HG03521 (cell line): ENCODE measurements at regions not wholly inside any gene's neighbourhood (a gene's known extent, or its start where the extent isn't known, plus 50 kb on each side); places are given as distances from the start of the nearest gene placed in this dataset.

ENCODE experiments used
- ATAC-seq: cut with Tn5 transposase; IDR thresholded peaks from one replicate; pipeline ENCODE4 v1.9.1; 2021; ENCODE audit warnings: mild to moderate bottlenecking, moderate library complexity; ENCODE audit not compliant: unreplicated experiment

DNA sequence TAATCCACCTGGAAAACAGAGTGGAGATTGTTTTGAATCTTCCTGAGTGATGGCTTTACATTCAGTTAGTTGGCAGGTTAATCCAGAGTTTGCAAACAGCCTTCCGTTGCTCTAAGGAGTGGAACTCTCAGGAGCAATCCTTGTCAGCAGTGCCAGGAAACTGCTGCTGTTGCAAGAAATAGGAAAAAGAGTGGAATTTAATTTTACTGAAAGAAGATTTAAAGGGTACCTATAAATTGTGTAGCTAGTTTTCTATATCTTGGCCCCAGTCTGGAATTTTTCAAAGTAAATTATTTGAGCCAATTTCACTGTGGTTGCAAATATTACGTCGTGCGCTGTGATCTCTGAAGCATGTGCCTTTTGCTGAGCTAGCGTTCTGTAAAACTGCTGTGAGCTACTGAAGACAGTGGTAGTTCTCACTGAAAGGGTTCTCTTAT, 55.5 kb upstream of the SLC5A12 start:
- no peak for ATAC-seq

DNA sequence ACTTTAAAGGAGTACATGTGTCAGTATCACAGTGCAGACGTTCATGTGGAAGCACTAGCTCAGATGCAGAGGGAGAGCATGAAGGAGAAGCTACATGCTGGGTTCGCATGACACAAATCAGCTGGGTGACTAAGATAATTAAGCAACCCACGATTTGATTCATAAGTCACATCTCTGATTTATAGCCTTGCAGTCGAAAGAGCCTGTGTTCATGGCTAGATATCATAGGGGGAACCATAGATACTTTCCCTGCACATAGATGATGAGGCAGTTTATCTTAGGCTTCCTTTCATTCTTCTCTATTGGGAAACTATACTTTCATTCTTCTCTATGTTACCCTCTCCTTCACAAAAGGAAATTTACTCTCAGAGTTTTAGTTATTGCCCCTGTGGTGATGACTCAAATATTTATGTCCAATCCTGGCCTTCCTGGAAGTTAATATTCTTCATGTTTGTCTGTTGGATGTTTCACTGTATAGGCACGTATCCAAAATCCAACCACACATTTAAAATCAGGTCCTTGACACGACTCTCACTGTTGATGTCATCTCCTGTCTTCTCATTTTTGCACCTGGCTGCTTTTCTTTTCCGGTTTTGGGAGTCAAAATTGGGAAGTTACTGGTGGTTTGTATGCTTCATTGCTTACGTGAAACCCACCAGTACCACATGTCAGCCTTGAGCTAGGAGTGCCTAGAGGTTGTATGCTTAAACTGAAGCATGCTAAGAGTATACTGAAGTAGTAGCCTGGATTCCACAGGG, 56.3 kb upstream of the SLC5A12 start:
- ATAC-seq = no peak

DNA sequence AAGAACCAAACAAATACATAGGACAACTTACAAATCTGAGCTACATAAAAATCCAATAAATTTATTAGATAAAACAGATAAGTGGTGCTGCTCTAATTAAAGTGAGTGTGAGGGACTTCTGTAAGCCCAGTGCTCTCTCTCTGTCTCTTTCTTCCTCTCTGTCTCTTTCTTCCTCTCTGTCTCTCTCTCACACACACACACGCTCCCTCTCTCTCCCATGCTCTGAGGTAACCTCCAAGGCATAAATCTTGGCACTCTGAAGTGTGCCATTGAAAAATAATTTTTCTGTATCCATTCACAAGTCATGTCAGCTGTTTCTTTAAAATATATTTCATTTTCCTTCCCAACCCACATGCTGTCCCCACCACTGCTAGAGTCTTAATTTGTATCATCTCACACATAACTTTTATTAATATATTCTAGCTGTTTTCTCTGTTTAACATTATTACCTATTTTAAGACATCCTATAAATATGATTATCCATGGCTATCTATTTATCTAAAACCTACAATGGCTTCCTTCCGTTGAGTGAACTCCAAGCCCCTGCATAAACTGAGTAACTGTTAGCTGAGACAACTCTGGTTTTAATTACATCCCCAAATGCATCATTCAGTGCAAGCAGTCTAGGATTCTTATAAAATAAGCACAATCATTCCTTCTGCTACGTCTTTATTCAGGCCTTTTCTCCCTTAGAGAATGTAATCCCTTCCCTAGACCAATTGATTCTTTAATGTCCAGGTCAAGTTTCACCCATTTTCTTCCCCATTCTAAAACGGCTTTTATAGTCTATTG, 57.4 kb upstream of the SLC5A12 start:
- no peak for ATAC-seq

DNA sequence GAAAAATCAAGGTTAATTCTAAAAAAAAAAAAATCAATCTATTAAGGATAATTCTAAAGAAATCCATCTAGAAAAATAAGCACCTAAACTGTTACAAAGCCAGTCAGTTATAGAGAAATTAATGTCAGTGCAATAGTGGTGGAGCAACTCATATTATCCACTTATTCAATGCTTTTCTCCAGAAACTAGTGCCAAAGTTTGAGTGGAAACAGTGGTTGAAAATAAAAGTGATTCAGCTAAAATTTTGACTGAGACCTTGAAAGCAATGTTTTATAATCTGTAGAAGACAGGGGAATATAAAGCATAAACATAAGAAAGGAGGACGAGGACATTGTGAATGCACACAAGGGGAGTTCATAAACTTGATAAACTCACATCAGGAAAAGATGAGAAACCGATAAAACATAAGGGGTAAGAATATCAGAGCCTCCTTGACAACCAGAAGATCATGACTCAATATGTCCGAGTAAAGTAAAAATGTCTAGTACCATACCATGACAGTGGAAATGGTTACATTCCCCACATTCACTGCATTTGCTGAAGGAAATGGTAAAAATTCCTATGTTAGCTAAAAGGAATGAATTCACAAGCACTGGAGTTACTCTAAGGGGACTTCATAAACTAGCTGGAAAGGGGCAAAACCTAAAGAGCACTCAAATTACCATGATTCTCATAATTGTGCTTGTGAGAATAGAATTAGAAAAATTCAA, 58.7 kb upstream of the SLC5A12 start:
- no peak for ATAC-seq

DNA sequence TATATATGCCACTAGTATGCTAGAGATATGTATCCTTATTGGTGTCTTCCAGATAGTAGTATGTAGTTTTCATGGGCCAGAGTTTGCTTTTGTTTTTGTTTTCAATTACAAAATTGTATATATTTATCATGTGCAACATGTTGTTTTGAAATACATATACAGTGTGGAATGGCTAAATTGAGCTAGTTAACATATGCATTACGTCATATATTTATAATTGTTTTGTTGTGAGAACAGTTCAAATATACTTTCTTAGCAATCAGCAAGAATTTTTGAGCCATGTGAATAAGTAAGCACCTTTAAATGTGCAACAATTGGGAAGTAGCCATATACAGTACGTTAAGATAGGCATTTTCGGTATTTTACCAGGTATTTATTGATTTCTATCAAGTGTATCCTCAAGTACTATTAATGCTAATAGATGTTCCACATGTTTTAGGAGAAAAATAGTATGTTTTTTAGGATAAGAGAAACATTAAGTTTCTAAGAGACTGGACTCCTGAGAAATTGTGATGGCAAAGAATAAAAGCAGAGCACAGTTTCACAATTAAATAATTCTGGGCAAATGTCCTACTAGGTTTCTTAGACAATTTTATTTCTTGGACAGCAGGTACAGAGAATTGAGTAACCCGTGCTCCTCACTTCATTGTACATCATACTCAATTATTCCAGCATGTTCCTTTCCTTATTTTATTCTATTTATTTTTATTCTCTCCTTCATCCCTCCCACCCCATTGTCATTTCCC, 60.5 kb upstream of the SLC5A12 start:
- ATAC-seq = no peak

DNA sequence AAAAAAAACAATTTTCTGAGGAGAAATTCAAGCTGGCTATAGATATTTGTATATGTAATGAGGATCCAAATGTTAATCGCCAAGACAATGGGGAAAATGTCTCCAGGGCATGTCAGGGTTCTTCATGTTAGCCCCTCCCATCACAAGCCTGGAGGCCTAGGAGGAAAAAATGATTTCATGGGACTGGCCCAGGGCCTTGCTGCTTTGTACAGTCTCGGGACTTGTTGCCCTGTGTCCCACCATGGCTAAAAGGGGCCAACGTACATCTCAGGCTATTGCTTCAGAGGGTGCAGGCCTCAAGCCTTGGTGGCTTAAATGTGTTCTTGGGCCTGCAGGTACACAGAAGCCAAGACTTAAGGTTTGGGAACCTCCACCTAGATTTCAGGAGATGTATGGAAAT, 62.1 kb upstream of the SLC5A12 start:
- no peak for ATAC-seq

DNA sequence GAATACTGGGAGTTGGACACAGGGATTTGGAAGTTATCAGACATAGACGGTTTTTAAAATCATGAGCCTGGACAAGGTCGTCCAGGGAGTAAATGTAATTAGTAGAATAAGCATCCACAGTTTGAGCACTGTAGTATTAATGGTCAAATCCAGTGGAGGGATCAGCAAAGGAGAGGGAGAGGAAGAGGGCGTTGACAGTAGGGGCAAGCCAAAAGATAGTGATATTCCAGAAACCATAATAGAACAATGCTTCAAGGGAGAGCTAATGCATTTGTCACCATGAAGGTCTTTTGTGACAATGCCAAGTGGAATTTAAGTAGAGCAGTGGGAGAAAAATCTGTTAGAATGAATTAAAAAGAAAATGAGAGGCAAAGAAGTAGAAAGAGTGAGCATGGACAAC, 68.9 kb upstream of the SLC5A12 start:
- ATAC-seq = no peak

DNA sequence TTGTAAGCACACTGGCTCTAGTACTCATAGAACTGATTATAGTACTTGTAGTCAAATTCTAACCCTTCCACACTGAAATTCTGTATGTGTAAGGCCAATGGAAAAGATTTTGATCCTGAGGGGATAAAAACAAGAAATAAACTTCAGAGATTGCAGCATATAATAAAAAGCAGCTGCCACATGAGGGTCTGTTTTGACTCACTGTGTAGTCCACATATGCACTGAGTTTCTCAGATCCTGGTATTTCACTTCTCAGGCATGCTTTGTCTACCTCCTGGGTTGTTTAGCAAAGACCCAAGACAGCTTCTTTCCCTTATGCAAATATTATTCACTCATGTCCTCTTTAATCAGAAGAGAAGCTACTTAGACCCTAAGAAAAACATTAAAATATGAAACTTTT, 71.1 kb upstream of the SLC5A12 start:
- no peak for ATAC-seq

DNA sequence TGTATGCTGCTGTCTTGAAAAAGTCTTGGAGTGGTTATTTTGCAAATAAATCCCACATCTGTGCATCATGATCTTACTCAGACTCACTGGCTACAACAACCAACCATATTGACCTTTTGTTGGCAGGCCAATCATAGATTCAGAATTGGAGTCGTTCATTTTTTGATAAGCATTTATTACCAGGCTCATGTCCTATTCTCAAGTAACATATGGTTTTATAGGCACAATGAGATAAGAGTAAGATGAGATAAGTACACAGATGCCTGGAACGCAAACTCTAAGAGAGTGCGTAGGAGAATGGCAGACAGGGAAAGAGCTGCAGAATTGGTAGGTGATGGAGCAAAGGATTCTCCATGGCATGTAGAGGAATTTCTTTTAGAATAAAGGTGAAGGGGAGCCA, 71.6 kb upstream of the SLC5A12 start:
- no peak for ATAC-seq

DNA sequence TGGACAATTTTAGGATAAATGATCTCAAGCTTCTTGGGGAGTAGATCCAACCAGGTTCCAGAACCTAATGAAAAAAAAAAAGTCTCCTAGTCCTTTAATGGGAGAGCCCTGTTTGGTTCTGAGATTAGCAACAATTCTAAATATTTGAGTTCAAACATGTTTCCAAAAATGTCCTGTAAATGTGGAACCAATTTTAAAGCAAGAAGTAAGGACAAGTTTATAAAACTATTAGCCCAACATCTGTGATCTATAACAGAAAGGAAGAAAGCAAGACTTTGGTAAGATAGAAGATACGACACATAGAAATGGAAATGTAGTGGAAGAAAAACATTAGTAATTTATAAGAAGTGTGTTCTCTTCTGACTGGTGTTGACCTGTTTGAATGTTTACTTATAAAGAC, 79.7 kb upstream of the SLC5A12 start:
- ATAC-seq = no peak

DNA sequence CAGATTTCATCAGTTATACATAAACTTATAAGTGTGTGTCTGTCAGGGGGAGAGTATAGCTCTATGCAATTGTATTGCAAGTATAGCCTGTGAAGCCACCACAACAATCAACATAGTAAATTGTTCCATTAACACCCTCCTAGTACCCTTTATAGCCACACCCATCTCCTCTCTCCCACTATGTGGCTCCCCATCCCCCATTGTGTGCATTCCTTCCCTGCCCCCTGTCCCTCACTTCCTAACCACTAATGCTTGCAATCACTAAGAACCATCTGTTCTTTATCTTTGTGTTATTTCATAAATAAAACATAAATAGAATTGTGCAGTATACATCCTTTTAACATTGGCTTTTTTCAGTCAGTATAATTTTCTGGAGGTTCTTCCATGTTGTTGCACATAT, 83.1 kb upstream of the SLC5A12 start:
- ATAC-seq = no peak

DNA sequence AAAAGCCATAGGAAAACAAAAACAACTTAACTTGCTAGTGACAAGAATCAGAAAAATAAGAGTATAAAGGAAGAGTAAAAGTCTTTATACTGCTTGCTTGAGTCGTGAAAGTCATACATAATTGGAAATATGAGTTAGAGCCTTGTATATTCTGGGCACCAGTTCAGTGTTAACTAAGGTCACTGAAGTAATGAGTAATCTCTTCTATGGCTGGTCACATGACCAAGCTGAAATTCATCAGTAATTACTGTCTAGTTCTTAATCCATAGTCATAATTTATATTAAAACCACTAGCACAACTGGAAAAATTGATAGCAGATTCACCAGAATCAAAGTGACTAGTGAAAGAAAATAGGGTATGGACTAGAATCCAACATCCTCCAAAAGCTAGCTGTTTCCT, 84.4 kb upstream of the SLC5A12 start:
- ATAC-seq = no peak

DNA sequence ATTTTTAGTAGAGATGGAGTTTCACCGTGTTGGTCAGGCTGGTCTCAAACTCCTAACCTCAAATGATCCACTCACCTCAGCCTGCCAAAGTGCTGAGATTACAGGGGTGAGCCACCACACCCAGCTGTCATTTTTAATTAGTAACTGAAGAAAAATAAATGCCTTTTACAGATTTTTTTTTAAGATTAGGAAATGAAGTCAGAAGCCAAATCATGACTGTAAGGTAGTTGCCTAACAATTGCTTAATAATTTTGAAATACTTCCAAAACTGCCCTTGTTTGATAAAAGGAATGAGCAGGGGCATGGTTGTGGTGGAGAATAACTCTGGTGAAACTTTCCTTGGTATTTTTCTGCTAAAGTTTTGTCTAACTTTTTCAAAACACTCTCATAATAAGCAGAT, 98.9 kb upstream of the SLC5A12 start:
- no peak for ATAC-seq

DNA sequence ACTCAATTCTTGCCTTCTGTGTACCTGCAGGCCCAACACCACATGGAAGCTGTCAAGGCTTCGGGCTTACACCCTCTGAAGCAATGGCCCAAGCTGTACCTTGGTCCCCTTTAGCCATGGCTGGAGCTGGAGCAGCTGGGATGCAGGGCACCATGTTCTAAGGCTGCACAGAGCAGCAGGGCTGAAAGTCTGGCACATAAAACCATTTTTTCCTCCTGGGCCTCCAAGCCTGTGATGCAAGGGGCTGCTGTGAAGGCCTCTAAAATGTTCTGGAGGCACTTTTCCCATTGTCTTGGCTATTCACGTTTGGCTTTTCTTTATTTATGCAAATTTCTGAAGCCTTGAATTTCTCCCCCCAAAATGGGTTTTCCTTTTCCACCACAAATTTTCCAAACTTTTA, 102.1 kb upstream of the SLC5A12 start:
- ATAC-seq = no peak

DNA sequence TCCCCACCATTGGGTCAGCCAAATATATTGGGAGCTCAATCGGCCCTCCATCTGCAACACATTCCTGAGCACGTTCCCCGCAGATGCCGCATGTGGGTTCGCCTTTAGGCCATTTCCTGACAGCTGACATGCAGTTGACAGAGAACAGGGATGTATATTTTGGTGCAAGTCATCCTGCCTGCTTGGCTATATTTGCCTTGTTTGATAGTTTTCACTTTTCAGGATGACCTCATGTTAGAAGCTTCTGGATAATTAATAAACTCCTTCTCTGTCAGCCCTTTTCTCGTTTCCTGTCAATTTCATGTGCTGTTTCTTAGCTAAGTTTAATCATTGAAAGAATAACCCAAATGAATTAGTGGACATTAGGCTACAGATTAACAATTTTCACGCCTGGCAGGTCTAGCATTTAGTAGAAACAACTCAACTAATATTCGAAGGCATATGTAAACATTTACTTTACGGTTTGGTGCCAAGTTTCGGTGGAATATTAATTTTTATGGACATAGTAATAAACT, 105.8 kb upstream of the SLC5A12 start:
- no peak for ATAC-seq

DNA sequence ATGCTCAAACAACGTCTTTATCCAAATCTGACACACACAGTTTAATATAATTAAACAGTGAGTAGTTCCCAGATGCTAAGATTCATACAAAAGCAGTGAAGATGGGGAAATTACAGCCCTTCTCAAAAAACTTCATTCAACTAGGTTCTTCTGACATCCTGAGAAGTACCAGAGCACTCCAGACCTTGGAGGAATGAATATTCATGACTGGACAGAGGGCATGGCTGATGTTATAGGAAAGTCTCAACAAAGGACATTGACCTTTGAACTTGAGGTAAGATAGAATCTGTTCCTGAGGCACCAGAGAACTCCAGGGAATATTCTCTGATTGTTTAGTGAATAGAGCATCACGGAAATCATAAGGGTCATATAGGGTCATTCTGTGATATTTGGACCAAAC, 106.4 kb upstream of the SLC5A12 start:
- ATAC-seq = no peak

DNA sequence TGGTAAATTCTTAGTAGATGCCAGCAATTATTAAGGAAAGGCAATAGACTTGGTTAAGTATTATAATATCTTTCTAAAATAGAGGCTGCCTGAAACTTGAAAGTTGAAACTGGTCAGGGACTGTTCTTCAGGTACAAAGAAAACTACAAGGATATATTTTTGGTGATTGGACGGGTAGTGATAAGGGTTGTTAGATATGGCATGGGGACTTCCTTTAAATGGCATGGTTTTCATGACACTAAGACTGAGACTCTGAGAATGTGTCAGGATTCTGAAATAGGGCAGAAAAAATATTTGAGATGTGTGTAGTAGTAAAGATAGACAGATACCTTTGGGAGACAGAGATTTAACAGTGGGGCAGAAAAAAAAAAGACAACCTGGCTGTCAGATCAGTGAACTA, 108.4 kb upstream of the SLC5A12 start:
- no peak for ATAC-seq

DNA sequence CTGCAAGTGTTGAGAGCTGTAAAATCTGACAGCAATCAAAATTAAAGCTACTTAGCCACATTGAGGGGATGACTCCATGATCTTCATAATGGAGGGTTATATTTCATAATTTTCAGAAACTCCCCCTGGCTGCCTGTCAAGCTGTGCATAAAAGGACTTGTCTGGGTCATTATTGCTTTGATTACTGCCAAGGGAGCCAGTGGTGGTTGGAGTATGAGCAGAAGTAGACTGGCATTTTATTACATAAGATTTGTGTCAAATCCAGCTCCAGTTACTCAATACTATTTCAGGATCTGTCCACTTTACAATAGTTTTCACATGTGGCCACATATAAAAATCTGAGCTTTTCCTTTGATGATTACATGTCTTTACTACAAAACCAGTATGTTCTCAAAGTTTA, 108.9 kb upstream of the SLC5A12 start:
- no peak for ATAC-seq

DNA sequence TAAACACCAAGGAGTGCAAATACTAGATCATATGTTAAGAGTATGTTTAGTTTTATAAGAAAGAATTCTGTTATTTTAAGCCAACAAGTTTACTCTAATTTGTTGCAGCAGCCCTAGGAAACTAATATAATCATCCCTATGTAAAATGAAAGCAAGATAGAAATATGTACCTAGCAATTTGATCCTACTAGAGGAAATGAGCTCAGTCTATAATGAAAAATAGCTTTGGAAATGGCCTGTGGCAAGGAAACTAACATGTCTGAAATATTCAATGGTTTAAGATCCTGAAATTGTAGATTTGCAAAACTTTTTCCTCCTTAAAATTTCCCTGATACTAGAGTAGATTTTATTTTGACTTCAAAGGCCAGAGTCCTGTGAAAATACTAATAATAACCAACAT, 112.7 kb upstream of the SLC5A12 start:
- ATAC-seq = no peak

DNA sequence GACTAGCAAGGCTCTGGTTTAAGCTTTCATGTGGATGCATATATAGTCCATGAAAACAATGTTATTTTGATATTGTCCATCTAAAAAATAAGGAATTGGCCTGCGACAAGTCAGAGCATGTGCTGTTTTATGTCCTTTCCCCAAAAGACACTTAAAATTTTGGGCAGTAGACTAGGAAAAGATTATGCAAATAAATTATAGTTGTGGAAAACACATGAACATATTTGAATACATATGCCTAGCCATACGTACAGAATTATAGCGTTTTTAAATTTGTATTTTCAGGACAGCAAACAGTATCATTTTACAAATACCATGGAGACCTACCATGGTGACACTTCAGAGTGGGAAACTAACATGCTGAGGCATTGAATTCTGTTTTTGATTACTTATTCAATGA, 113.8 kb upstream of the SLC5A12 start:
- no peak for ATAC-seq

DNA sequence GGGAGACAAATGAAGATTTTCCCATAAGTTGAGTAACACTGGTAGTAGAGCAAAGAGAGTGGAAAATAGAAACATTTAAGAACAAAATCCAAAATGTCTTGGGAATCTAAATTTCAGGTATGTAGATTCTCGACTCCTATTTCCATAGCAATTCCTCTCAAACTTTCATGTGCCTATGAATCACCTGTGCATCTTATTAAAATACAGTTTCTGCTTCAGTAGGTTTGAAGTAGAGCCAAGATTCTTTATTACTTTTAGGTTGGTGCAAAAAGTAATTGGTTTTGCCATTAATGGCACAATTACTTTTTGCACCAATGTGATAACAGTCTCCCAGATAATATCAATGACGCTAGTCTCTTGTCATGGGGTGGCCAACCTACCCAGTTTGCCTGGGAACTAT, 115.3 kb upstream of the SLC5A12 start:
- ATAC-seq = no peak
